ENCODE measurements at regions not wholly inside any gene's neighbourhood (a gene's known extent, or its start where the extent isn't known, plus 50 kb on each side); places are given as distances from the start of the nearest gene placed in this dataset.

DNA sequence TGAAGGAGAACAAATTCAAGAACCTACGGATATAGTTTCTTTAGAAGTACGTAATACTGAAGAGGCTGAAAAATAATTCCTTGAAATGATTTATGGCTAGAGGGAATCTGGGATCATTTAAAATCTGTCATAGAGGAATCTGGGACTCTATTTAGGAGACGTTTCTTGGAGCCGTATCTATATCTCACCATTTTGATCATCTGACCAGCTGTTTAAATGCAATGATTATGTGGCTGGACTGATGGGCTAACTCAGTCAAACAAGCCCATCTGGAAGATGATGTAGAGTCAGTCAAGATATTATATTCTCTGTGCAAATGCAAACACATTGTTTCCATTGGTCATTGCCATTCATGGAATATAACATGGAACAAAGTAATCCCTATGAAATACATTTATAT is 467.7 kb upstream of the ZFHX3 start:
- H3K9me3 Mint-ChIP-seq (ENCODE audit: low read depth) = peaks cover 4% of the 10 kb centered on the region
- H3K27ac Mint-ChIP-seq = no peak overlapping the region
- no peaks in the 10 kb centered on the region for H3K4me1 Mint-ChIP-seq (ENCODE audit: low read depth)
- no peaks in the 10 kb centered on the region for H3K36me3 Mint-ChIP-seq (ENCODE audit: insufficient read depth)
- DNase-seq (ENCODE audit: low spot score, unreplicated experiment) = no peak
- TF ChIP-seq CTCF (IDR thresholded peaks at IDR 0.05; ENCODE audit: unreplicated experiment) = no peak
- peaks cover 24% of the 10 kb centered on the region for H3K27me3 Mint-ChIP-seq
- no peak overlapping the region for H3K4me3 Mint-ChIP-seq (ENCODE audit: low read depth)

- Mint-ChIP-seq H3K27ac (no peak overlapping the region), H3K27me3 (peaks cover 30% of the 10 kb centered on the region), H3K4me1 (ENCODE audit: low read depth) (no peaks in the 10 kb centered on the region), H3K9me3 (ENCODE audit: low read depth) (no peaks in the 10 kb centered on the region), H3K4me3 (ENCODE audit: low read depth) (no peak overlapping the region), H3K36me3 (ENCODE audit: insufficient read depth) (no peaks in the 10 kb centered on the region)
- no peak for DNase-seq (ENCODE audit: low spot score, unreplicated experiment)
- TF ChIP-seq CTCF (IDR thresholded peaks at IDR 0.05; ENCODE audit: unreplicated experiment) = no peak
Measured at GRCh38 chr16:73510852-73511251, 462.9 kb upstream of the ZFHX3 start.

GRCh38 chr16:73506568-73507056 is 458.7 kb upstream of the ZFHX3 start:
- Mint-ChIP-seq H3K4me1 (ENCODE audit: low read depth) (no peaks in the 10 kb centered on the region), H3K27me3 (peaks cover 34% of the 10 kb centered on the region), H3K4me3 (ENCODE audit: low read depth) (no peak overlapping the region), H3K36me3 (ENCODE audit: insufficient read depth) (no peaks in the 10 kb centered on the region), H3K27ac (no peak overlapping the region), H3K9me3 (ENCODE audit: low read depth) (no peaks in the 10 kb centered on the region)
- no peak for DNase-seq (ENCODE audit: low spot score, unreplicated experiment)
- no peak for TF ChIP-seq CTCF (IDR thresholded peaks at IDR 0.05; ENCODE audit: unreplicated experiment)

GRCh38 chr16:73505577-73505976 is 457.6 kb upstream of the ZFHX3 start:
- H3K4me3 Mint-ChIP-seq (ENCODE audit: low read depth) = no peak overlapping the region
- no peaks in the 10 kb centered on the region for H3K9me3 Mint-ChIP-seq (ENCODE audit: low read depth)
- no peaks in the 10 kb centered on the region for H3K4me1 Mint-ChIP-seq (ENCODE audit: low read depth)
- no peaks in the 10 kb centered on the region for H3K36me3 Mint-ChIP-seq (ENCODE audit: insufficient read depth)
- peaks cover 32% of the 10 kb centered on the region for H3K27me3 Mint-ChIP-seq
- no peak overlapping the region for H3K27ac Mint-ChIP-seq
- DNase-seq (ENCODE audit: low spot score, unreplicated experiment) = no peak
- TF ChIP-seq CTCF (IDR thresholded peaks at IDR 0.05; ENCODE audit: unreplicated experiment) = no peak

- TF ChIP-seq CTCF (IDR thresholded peaks at IDR 0.05; ENCODE audit: unreplicated experiment) = no peak
- no peaks in the 10 kb centered on the region for H3K36me3 Mint-ChIP-seq (ENCODE audit: insufficient read depth)
- no peaks in the 10 kb centered on the region for H3K9me3 Mint-ChIP-seq (ENCODE audit: low read depth)
- H3K4me3 Mint-ChIP-seq (ENCODE audit: low read depth) = no peak overlapping the region
- H3K27me3 Mint-ChIP-seq = peaks cover 27% of the 10 kb centered on the region
- H3K4me1 Mint-ChIP-seq (ENCODE audit: low read depth) = no peaks in the 10 kb centered on the region
- H3K27ac Mint-ChIP-seq = no peak overlapping the region
- DNase-seq (ENCODE audit: low spot score, unreplicated experiment) = no peak
Measured at GRCh38 chr16:73504591-73505575, 457.0 kb upstream of the ZFHX3 start.
